ENCODE measurements at regions not wholly inside any gene's neighbourhood (a gene's known extent, or its start where the extent isn't known, plus 50 kb on each side); places are given as distances from the start of the nearest gene placed in this dataset.

DNA sequence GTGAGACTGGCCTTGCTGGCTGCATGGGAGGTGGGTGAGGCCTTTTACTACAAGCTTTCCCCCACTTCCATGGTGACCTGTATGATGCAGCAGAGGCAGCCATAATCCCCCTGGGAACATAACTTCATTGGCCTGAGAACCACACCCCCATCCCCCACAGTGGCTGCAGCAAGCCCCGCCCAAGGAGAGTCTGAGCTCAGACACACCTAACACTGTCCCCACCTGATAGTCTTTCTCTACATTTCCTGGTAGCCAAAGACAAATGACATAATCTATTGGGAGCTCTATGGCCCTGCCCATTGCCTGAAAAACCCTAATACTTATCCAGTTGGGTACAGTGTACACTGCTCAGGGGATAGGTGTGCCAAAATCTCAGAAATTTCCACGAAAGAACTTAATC is 62.6 kb downstream of the GLUD2 start:
- H3K9me2 ChIP-seq (replicated peaks; ENCODE audit: control insufficient read depth, low read length): no peaks in the 10 kb centered on the region
- TF ChIP-seq CTCF (IDR thresholded peaks at IDR 0.05; ENCODE audit: low read depth, low read length, poor library complexity, severe bottlenecking) (no peak), EZH2phosphoT487 (IDR thresholded peaks at IDR 0.05; ENCODE audit: borderline replicate concordance, low read length) (no peak)
- H3K4me1 ChIP-seq (ENCODE audit: control insufficient read depth, low read length): no peaks in the 10 kb centered on the region
- no peak overlapping the region for H3K27ac ChIP-seq (ENCODE audit: low read depth, low read length)
- no peaks in the 10 kb centered on the region for H3K79me2 ChIP-seq (ENCODE audit: control insufficient read depth, low read length)
- H3K27me3 ChIP-seq (ENCODE audit: control insufficient read depth, low read length): no peaks in the 10 kb centered on the region
- no peaks in the 10 kb centered on the region for H3K36me3 ChIP-seq (ENCODE audit: control insufficient read depth, low read length)
- H3K4me2 ChIP-seq (ENCODE audit: low read length): no peak overlapping the region
- H3F3A ChIP-seq (ENCODE audit: control insufficient read depth, insufficient read depth): no peaks in the 10 kb centered on the region
- H4K20me1 ChIP-seq (ENCODE audit: control insufficient read depth, insufficient read depth, low read depth, low read length): no peaks in the 10 kb centered on the region
- H3K9me3 ChIP-seq (ENCODE audit: control insufficient read depth, insufficient read depth, low read length): no peaks in the 10 kb centered on the region
- H3K4me3 ChIP-seq (ENCODE audit: low read length): no peak overlapping the region

- no peaks in the 10 kb centered on the region for H3K9me3 ChIP-seq (ENCODE audit: control insufficient read depth, insufficient read depth, low read length)
- H3K9me2 ChIP-seq (replicated peaks; ENCODE audit: control insufficient read depth, low read length): no peaks in the 10 kb centered on the region
- no peak overlapping the region for H3K4me3 ChIP-seq (ENCODE audit: low read length)
- no peaks in the 10 kb centered on the region for H3K27me3 ChIP-seq (ENCODE audit: control insufficient read depth, low read length)
- TF ChIP-seq CTCF (IDR thresholded peaks at IDR 0.05; ENCODE audit: low read depth, low read length, poor library complexity, severe bottlenecking): no peak
- no peak for TF ChIP-seq EZH2phosphoT487 (IDR thresholded peaks at IDR 0.05; ENCODE audit: borderline replicate concordance, low read length)
- H3F3A ChIP-seq (ENCODE audit: control insufficient read depth, insufficient read depth): no peaks in the 10 kb centered on the region
- H3K36me3 ChIP-seq (ENCODE audit: control insufficient read depth, low read length): no peaks in the 10 kb centered on the region
- H3K4me1 ChIP-seq (ENCODE audit: control insufficient read depth, low read length): no peaks in the 10 kb centered on the region
- no peak overlapping the region for H3K4me2 ChIP-seq (ENCODE audit: low read length)
- H4K20me1 ChIP-seq (ENCODE audit: control insufficient read depth, insufficient read depth, low read depth, low read length): no peaks in the 10 kb centered on the region
- no peak overlapping the region for H3K27ac ChIP-seq (ENCODE audit: low read depth, low read length)
- H3K79me2 ChIP-seq (ENCODE audit: control insufficient read depth, low read length): no peaks in the 10 kb centered on the region
These were observed 63.1 kb downstream of the GLUD2 start for GRCh38 chrX:121110536-121110935.

- H3K36me3 ChIP-seq (ENCODE audit: control insufficient read depth, low read length): no peaks in the 10 kb centered on the region
- no peaks in the 10 kb centered on the region for H3K27me3 ChIP-seq (ENCODE audit: control insufficient read depth, low read length)
- H3K79me2 ChIP-seq (ENCODE audit: control insufficient read depth, low read length): no peaks in the 10 kb centered on the region
- H3K4me1 ChIP-seq (ENCODE audit: control insufficient read depth, low read length): no peaks in the 10 kb centered on the region
- H3F3A ChIP-seq (ENCODE audit: control insufficient read depth, insufficient read depth): no peaks in the 10 kb centered on the region
- no peaks in the 10 kb centered on the region for H4K20me1 ChIP-seq (ENCODE audit: control insufficient read depth, insufficient read depth, low read depth, low read length)
- H3K9me2 ChIP-seq (replicated peaks; ENCODE audit: control insufficient read depth, low read length): no peaks in the 10 kb centered on the region
- no peaks in the 10 kb centered on the region for H3K9me3 ChIP-seq (ENCODE audit: control insufficient read depth, insufficient read depth, low read length)
- H3K27ac ChIP-seq (ENCODE audit: low read depth, low read length): no peak overlapping the region
- TF ChIP-seq EZH2phosphoT487 (IDR thresholded peaks at IDR 0.05; ENCODE audit: borderline replicate concordance, low read length): no peak
- TF ChIP-seq CTCF (IDR thresholded peaks at IDR 0.05; ENCODE audit: low read depth, low read length, poor library complexity, severe bottlenecking): no peak
- no peak overlapping the region for H3K4me2 ChIP-seq (ENCODE audit: low read length)
- H3K4me3 ChIP-seq (ENCODE audit: low read length): no peak overlapping the region
These were observed 67.3 kb downstream of the GLUD2 start for GRCh38 chrX:121114691-121115090.
